ENCODE measurements at regions not wholly inside any gene's neighbourhood (a gene's known extent, or its start where the extent isn't known, plus 50 kb on each side); places are given as distances from the start of the nearest gene placed in this dataset.

- no peak for TF ChIP-seq EZH2 (IDR thresholded peaks at IDR 0.05; ENCODE audit: low read depth, low read length, severe bottlenecking)
- no peak for TF ChIP-seq SAP30 (IDR thresholded peaks at IDR 0.05; ENCODE audit: insufficient read depth, insufficient replicate concordance, low read length)
- no peak for TF ChIP-seq RXRA (IDR thresholded peaks at IDR 0.05; ENCODE audit: insufficient read depth, low read depth, low read length)
Observed at GRCh38 chr5:143505934-143506333, 102.4 kb upstream of the NR3C1 start (continued).
